ENCODE measurements at regions not wholly inside any gene's neighbourhood (a gene's known extent, or its start where the extent isn't known, plus 50 kb on each side); places are given as distances from the start of the nearest gene placed in this dataset.
A peak's percentile ranks its signal among the peaks of the same experiment; 100 is the strongest.

DNA sequence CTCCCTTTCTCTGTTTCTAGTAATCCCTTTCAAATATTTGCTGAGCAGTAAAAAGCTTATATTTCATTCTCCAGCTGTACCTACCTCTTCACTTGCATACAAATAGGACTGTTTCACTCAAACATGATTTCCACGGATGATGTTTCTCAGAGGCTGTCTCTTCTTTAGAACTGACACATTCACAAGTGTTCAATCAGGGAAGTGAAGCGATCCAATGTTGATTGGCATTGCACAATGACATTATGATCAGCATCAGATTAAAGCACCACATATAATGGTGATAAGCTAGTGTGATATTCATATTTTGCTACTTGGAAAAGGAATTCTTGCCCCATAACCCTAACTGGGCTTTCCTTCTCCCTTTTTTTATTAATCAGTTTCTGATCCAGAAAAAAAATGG is 681.8 kb downstream of the TBC1D32 start:
- CTCF ChIA-PET (ENCODE audit: low intra/inter-chr PET ratio, low total read pairs) = no interaction called here
- no peaks in the 10 kb centered on the region for H3K27me3 ChIP-seq (ENCODE audit: control insufficient read depth in 1 of 2, insufficient read depth in 2 of 2, low read length in 2 of 2)
- DNase-seq (ENCODE audit: low spot score) (no peak), FAIRE-seq (no peak), ATAC-seq (no peak)
- POLR2A ChIA-PET = no interaction called here
- no peaks in the 10 kb centered on the region for H3K79me2 ChIP-seq (ENCODE audit: insufficient read depth, low read length)
- in situ Hi-C loops (cut with HindIII; ENCODE audit: extremely low pct_ligation_motif_present, low pct_unique_long_range_greater_than_20kb) (no loop called here), intact Hi-C loops (cut with micrococcal nuclease; ENCODE audit: unreplicated experiment) (no loop called here)
- no peaks in the 10 kb centered on the region for H3K4me1 ChIP-seq (ENCODE audit: insufficient read depth, low read length)
- H2AFZ ChIP-seq (ENCODE audit: low read length) = no peak overlapping the region
- no peak overlapping the region for H3K9ac ChIP-seq (ENCODE audit: insufficient read depth, low read depth, low read length)
- H3K36me3 ChIP-seq (replicated peaks in 1 of 2; ENCODE audit: control insufficient read depth in 1 of 2, insufficient read depth in 2 of 2, low read length in 2 of 2) = no peaks in the 10 kb centered on the region
- no peak overlapping the region for H3K4me3 ChIP-seq (replicated peaks in 1 of 3; ENCODE audit: insufficient read depth in 1 of 3, low read depth in 2 of 3, low read length in 3 of 3)
- no TSS peak for BruUV-seq (replicated peaks)
- 2% methylated on average over 2 of the region's 2 CpGs for WGBS (ENCODE audit: low lambda C conversion rate)
- peaks cover 17% of the 10 kb centered on the region for H3K9me3 ChIP-seq (ENCODE audit: low read length)
- H3K27ac ChIP-seq (ENCODE audit: extremely low read length, insufficient read depth, low read length) = no peak overlapping the region
- H4K20me1 ChIP-seq (ENCODE audit: insufficient read depth, low read length) = no peaks in the 10 kb centered on the region
- no peak overlapping the region for H3K4me2 ChIP-seq (ENCODE audit: low read depth, low read length)
- no peak for TF ChIP-seq SALL1 (CRISPR knock-in tag; IDR thresholded peaks at IDR 0.05)
- TF ChIP-seq CEBPB (IDR thresholded peaks at IDR 0.05; ENCODE audit: borderline replicate concordance, low read depth, low read length) = 0 out of 2 replicates have a peak, but pooled peaks have one; percentile 13

GRCh38 chr6:120648713-120649112 is 685.6 kb downstream of the TBC1D32 start:
- no peak overlapping the region for H3K4me2 ChIP-seq (ENCODE audit: low read depth, low read length)
- ChIA-PET CTCF (ENCODE audit: low intra/inter-chr PET ratio, low total read pairs) (no interaction called here), POLR2A (no interaction called here)
- no peak for TF ChIP-seq ARHGAP35 (CRISPR knock-in tag; IDR thresholded peaks at IDR 0.05; ENCODE audit: borderline replicate concordance)
- no peak for TF ChIP-seq ZNF589 (CRISPR knock-in tag; conservative IDR thresholded peaks at IDR 0.05)
- TF ChIP-seq GABPB1 (CRISPR knock-in tag; IDR thresholded peaks at IDR 0.05) = no peak
- TF ChIP-seq, protein P1, sequence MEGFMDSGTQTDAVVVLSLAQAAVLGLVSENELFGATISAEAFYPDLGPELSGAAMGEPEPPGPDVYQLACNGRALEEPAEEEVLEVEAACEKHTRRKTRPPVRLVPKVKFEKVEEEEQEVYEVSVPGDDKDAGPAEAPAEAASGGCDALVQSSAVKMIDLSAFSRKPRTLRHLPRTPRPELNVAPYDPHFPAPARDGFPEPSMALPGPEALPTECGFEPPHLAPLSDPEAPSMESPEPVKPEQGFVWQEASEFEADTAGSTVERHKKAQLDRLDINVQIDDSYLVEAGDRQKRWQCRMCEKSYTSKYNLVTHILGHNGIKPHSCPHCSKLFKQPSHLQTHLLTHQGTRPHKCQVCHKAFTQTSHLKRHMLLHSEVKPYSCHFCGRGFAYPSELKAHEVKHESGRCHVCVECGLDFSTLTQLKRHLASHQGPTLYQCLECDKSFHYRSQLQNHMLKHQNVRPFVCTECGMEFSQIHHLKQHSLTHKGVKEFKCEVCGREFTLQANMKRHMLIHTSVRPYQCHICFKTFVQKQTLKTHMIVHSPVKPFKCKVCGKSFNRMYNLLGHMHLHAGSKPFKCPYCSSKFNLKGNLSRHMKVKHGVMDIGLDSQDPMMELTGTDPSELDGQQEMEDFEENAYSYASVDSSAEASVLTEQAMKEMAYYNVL (CRISPR knock-in tag; IDR thresholded peaks at IDR 0.05; ENCODE audit: borderline replicate concordance) = no peak
- DNase-seq (ENCODE audit: low spot score) = no peak
- no peaks in the 10 kb centered on the region for H3K4me1 ChIP-seq (ENCODE audit: insufficient read depth, low read length)
- BruUV-seq (replicated peaks) = no TSS peak
- no peak for FAIRE-seq
- H3K27ac ChIP-seq (ENCODE audit: extremely low read length, insufficient read depth, low read length) = no peak overlapping the region
- no peaks in the 10 kb centered on the region for H3K79me2 ChIP-seq (ENCODE audit: insufficient read depth, low read length)
- 0% methylated on average over 2 of the region's 2 CpGs for WGBS (ENCODE audit: low lambda C conversion rate)
- H3K4me3 ChIP-seq (replicated peaks in 1 of 3; ENCODE audit: insufficient read depth in 1 of 3, low read depth in 2 of 3, low read length in 3 of 3) = no peak overlapping the region
- H3K27me3 ChIP-seq (ENCODE audit: control insufficient read depth in 1 of 2, insufficient read depth in 2 of 2, low read length in 2 of 2) = no peaks in the 10 kb centered on the region
- no peak for ATAC-seq
- no peaks in the 10 kb centered on the region for H4K20me1 ChIP-seq (ENCODE audit: insufficient read depth, low read length)
- no peak overlapping the region for H2AFZ ChIP-seq (ENCODE audit: low read length)
- peaks cover 4% of the 10 kb centered on the region; the same call in 1 of the 2 replicates for H3K9me3 ChIP-seq (ENCODE audit: low read length)
- H3K36me3 ChIP-seq (replicated peaks in 1 of 2; ENCODE audit: control insufficient read depth in 1 of 2, insufficient read depth in 2 of 2, low read length in 2 of 2) = no peaks in the 10 kb centered on the region
- in situ Hi-C loops (cut with HindIII; ENCODE audit: extremely low pct_ligation_motif_present, low pct_unique_long_range_greater_than_20kb) = no loop called here
- no peak overlapping the region for H3K9ac ChIP-seq (ENCODE audit: insufficient read depth, low read depth, low read length)
- intact Hi-C loops (cut with micrococcal nuclease; ENCODE audit: unreplicated experiment) = no loop called here
